ENCODE measurements at regions not wholly inside any gene's neighbourhood (a gene's known extent, or its start where the extent isn't known, plus 50 kb on each side); places are given as distances from the start of the nearest gene placed in this dataset.

DNA sequence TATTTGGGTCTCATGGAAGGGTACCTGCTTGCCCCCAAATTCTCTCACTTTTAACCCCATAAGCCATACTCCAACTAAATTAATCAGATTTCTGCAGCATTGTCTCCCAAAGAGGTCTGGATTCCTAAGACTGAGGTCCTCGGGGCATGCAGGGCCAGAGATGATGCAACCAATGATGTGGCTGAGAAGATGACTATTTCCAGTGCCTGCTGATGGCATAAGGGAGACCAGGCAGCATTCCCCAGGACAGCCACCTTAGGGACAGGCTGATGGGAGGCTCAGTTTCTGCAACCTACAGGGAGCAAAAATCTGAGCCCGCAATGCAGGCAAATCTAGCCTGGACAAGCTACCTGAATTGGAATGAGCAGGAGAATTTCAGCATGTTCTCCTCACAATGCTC is 76.8 kb upstream of the ASIC2 start:
- TF ChIP-seq RAD21 (IDR thresholded peaks at IDR 0.05; ENCODE audit: low read depth) (no peak), TAF1 (IDR thresholded peaks at IDR 0.05; ENCODE audit: low read depth) (no peak), NFIC (IDR thresholded peaks at IDR 0.05) (no peak), ZBTB7A (IDR thresholded peaks at IDR 0.05; ENCODE audit: low read depth) (no peak), EP300 (IDR thresholded peaks at IDR 0.05; ENCODE audit: borderline replicate concordance) (no peak), TCF12 (IDR thresholded peaks at IDR 0.05; ENCODE audit: low read depth) (no peak), CEBPB (IDR thresholded peaks at IDR 0.05) (no peak), FOXM1 (IDR thresholded peaks at IDR 0.05; ENCODE audit: borderline replicate concordance, low read depth) (no peak), EGR1 (IDR thresholded peaks at IDR 0.05) (no peak), TEAD4 (IDR thresholded peaks at IDR 0.05) (no peak), YY1 (IDR thresholded peaks at IDR 0.05; ENCODE audit: low read depth) (no peak)
- TF ChIP-seq, protein P1, sequence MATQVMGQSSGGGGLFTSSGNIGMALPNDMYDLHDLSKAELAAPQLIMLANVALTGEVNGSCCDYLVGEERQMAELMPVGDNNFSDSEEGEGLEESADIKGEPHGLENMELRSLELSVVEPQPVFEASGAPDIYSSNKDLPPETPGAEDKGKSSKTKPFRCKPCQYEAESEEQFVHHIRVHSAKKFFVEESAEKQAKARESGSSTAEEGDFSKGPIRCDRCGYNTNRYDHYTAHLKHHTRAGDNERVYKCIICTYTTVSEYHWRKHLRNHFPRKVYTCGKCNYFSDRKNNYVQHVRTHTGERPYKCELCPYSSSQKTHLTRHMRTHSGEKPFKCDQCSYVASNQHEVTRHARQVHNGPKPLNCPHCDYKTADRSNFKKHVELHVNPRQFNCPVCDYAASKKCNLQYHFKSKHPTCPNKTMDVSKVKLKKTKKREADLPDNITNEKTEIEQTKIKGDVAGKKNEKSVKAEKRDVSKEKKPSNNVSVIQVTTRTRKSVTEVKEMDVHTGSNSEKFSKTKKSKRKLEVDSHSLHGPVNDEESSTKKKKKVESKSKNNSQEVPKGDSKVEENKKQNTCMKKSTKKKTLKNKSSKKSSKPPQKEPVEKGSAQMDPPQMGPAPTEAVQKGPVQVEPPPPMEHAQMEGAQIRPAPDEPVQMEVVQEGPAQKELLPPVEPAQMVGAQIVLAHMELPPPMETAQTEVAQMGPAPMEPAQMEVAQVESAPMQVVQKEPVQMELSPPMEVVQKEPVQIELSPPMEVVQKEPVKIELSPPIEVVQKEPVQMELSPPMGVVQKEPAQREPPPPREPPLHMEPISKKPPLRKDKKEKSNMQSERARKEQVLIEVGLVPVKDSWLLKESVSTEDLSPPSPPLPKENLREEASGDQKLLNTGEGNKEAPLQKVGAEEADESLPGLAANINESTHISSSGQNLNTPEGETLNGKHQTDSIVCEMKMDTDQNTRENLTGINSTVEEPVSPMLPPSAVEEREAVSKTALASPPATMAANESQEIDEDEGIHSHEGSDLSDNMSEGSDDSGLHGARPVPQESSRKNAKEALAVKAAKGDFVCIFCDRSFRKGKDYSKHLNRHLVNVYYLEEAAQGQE (IDR thresholded peaks at IDR 0.05; ENCODE audit: low read depth): no peak
- TF ChIP-seq, protein P2, sequence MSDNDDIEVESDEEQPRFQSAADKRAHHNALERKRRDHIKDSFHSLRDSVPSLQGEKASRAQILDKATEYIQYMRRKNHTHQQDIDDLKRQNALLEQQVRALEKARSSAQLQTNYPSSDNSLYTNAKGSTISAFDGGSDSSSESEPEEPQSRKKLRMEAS (IDR thresholded peaks at IDR 0.05): no peak
- TF ChIP-seq, protein P3, sequence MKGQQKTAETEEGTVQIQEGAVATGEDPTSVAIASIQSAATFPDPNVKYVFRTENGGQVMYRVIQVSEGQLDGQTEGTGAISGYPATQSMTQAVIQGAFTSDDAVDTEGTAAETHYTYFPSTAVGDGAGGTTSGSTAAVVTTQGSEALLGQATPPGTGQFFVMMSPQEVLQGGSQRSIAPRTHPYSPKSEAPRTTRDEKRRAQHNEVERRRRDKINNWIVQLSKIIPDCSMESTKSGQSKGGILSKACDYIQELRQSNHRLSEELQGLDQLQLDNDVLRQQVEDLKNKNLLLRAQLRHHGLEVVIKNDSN (IDR thresholded peaks at IDR 0.05): no peak

Data from Ishikawa (cell line).